GM18526 (cell line): ENCODE measurements at regions not wholly inside any gene's neighbourhood (a gene's known extent, or its start where the extent isn't known, plus 50 kb on each side); places are given as distances from the start of the nearest gene placed in this dataset.

Experiments used
- POLR2A ChIP-seq: IDR thresholded peaks from 3 replicates; pipeline ENCODE4 v1.6.1; 2011; ENCODE audit not compliant: insufficient read length; ENCODE audit errors: extremely low read depth

DNA sequence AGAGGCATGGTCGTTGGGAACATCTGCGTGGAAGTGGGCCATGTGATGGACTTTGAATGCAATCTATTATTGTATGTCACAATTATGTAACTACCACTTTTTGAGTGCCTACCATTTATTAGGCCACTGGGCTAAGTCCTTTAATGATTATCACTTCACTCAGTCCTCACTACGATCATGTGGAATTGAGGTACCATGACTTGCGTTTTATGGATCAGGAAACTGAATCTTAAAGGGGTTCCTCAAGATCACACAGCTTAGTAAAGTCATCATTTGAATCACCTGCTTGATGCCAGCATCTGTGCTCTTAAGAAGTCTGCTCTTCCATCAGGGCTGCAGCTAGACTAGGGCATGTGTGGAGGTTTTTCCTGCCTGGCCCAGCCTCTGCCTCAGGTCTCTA, 136.7 kb downstream of the DAD1 start:
- TF ChIP-seq POLR2A: no peak

DNA sequence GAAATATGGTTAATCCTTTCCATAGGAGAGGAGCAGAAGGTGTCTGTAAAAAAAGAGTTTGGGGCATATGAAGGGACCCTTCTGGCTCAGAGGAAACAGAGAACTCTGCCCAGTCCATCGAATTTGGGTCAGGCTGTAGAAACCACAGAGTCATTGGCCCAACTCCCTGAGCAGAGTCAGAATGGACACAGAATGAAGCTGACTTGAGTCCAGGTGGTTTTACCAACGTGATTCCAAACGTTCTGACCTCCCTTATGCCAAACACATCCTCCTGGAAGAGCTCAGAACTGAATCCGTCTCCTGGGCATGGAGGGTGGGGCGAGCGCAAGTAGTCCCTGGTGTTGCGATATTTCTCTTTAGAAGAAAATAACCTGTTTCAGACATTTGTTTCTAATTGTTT, 138.8 kb downstream of the DAD1 start:
- no peak for TF ChIP-seq POLR2A

DNA sequence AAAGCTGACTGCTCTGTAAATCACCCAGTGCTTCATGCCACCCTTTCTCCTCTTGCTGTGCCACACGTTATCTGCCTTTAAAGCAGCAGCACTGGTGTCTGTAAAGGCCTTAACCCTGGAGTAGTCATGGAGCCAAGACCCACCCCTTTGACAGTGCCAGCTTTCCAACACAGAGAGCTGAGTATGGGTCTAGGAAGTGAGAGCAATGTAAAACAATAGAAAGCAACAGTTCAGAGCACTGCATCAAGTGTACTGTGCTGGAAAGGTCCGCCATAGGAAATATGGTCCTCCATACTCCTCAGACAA, 139.5 kb downstream of the DAD1 start:
- TF ChIP-seq POLR2A: no peak

DNA sequence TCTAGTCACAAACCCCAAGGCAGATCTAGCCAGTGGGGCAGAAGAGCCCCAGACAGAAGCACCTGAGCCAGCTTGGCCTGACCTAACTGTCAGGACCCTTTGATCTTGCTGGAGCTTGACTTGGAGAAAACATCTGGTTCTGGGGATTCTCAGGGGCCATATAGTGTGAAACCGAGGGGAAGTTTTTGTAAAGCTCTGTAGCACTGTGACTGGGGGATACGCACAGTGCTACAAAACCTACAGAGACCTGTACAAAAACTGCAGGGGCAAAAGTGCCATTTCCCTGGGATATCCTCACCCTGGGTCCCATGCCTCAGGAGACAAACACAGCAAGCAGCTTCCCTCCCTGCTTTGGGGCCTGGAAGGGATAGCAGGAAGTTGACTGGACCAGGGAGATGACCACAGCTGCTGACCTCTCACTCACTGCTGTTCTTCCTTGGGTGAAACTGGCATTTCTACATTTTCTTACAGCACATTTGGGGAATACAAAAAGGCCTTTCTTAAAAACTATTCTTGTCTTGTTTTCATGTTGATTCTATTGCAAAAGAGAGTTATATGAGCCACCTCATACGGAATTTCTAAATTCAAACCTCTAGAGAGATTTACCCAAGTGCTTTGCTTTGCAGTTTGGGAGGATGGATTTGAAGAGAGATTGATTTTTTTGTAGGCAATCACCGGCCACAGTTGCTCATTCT, 140.0 kb downstream of the DAD1 start:
- TF ChIP-seq POLR2A: no peak

DNA sequence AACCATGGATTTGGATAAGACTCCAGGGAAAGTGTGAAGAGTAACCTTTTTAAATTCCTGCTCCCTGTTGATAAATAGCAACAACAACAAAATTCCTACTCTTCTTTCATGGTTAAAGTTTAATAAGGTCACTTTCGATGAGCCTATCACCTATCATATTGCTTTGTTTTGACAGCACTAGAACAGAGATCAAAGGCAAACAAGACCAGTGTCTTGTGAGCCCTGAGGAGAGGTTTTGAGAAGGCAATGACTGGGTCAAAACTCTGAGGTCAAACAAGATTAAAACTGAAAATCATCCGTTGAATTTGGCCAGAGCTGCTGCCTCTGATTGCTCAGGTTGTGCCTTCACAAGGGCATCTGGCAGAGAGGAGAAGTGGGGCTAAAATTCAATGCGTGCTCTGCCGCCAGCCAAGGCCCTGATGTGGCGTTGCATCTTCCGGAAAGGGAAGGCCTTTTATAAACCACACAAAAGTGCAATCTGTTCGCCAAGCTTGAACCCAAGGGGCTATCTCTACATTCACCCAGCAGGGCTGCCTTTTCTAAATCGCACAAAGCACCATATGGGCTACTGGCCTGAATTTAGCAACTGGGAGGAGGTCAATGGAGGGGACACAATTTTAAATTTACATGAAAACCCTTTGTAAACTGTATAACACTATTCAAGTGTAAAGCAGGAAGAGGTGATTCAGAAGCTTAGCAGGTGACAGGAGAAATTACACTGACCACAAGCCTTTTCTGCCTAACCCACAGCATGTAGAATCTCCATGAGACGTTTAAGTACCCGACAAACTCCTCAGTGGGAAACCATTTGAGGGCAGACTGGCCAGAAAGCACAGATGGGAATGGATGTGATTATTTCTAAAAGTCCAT, 140.8 kb downstream of the DAD1 start:
- no peak for TF ChIP-seq POLR2A

DNA sequence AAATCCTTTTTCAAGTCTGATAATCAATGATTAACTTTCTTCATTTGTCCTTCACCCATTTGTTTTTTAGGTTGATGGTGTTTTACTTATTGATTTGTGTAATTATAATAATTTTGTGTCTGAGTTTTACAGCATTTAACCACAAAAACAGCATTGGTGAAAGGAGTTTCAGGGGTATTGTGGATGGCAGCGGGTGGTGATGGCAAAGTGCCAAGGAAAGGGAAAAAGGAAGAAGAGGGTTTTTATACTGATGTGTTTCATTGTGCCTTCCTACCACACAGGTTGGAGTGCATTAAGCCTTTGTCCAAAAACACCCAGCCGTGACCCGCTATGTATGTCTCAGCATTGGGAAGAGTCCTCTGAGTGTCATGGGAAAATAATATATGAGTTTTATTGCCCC, 150.3 kb downstream of the DAD1 start:
- TF ChIP-seq POLR2A: no peak

DNA sequence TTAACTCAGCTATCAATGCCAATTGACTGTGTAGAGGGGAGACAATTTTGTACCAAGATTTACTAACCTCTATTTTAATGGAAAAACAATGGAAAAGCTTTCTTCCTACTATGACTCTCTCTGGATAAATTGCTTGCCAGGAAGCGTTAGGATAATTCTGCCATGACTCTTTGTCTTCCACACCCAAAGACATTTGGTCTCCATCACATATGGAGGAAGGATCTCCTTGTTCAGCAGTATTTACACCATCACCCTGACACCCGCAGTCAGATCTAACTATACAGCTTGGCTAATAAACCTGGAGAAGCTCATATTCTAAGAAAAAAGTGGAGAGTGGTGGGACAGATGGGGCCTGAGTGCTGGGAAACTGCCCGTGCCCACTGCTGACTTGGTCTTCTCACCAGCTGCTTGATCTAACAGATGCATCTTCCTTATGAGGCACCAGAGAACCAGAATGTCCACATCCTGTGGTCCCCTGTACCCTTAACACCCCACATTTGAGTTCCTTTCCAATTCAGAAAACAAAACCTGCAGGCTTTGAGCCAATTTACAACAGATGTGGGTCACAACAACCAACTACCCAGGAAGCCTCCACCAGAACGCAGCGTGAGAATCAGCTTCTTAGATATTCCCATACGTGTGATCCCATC, 154.0 kb downstream of the DAD1 start:
- no peak for TF ChIP-seq POLR2A

DNA sequence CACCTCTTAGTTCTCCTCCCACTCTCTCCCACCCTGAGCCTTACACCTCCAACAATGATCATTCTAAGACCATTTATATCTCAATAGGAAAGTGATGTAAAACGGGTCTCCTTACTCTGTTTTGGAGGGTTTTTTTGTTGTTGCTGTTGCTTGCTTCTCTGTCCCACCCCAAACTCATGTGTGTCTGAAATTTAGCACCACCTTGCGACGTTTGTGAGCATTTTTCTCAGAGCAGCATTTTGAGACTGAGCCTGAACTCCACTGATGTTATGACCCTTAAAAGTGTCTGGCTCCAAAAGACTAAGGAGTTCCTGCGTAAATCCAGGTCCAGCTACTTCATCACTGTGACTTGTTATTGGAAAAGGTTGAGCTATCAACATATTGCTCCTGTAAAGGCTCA, 155.0 kb downstream of the DAD1 start:
- no peak for TF ChIP-seq POLR2A

DNA sequence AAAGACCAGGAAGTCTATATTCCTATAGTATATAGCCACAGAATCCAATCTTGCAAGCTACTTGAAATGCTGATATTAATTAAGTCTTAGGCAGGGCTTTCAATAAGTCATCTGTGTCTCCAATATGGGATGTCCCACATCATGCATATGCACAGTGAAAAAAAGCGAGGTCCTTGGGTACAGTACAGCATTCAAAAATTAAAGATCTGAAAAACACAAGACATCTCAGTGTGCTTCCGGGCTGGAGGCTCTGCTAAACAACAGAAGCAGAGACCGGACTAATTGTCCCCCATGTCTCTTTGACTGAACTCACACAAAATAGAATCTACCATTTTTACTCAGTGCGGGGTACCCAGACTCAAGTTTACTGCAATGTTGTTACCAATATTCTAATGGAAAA, 156.0 kb downstream of the DAD1 start:
- TF ChIP-seq POLR2A: no peak

DNA sequence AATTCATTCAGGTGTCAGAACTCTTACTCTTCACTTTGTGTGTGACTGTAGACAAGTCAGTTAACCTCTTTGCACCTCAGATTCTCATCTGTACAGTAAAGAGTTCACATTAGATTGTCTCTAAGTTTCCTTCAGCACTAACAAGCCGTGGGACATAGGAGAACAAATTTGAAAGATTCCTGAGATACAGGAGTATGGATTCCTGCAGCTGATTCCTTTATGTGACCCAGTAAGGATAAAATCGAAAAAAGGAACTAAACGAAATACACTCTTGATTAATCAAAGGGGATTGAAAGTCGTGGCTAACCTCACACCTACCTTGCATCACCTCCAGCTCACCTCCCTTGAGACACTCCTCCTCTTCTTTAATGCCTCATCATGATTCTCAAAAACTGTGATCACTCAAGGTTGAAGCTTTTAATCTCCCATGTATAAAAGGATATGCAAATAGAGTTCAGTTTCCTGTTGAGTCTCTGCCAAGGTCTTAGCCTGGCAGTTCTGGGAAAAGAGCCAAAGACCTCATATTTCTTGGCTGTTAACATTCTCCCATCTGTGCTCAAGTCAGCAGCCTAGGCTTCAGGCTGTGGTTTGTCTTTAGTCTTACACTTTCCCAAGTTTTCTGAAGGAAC, 156.6 kb downstream of the DAD1 start:
- no peak for TF ChIP-seq POLR2A

DNA sequence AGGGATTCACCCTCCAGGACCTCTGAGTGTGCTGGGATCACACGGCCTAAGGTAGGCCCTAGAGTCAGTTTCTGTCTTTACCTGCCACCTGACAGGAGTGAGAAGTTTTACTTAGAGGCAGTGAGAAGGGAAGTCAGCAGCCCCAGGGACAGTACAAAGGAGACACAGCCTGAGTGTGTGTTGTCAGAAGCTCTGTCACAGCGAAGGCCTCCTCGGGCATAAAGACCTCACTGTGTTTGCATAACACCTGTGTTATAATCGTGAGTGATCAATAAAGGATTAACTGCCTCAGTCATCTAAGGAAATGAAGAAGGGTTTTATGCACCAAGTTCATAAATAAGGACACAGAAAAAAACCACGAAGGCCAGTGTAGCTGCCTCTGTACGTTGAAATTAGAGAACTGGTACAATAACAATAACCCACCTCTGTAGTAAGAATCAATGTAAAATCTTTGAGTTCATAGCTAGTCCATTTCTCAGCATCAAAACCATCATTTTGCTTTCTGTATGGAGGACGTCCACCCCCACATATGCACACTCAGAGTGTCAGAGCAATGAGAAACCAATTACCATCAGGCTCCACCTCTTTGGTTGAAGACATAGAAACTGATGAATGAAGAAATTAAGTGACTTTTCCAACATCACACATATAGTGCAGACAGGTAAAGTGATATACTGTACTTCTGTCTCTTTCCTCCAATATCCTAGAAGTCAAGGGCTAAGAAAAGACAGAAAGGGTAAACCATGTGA, 159.3 kb downstream of the DAD1 start:
- no peak for TF ChIP-seq POLR2A

DNA sequence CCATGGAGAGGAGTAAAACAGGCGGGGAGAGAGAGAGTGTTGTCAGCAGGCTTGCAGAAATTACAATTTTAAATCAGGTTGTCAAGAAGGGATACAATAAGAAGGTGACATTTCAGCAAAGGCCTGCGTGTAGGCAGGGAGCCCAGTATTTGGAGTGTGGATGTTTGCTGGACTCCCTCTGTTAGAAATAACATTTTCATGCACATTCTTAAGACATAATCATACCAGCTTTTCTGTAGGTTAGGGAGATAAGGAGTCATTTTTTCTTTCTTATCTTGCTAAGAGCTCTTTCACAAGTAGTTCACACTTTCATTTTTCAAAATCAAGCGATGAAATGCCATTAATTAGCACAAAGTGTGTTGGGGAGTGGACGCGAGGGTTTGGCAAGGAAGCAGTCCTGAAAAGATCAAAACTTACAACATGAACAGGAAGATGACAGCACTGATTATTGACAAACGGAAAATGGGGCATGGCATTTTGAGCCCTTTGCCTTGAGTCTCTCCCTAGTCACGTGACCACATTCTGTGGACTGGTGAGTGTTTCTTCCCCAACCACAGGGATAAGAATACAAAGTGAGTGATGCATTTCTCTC, 160.2 kb downstream of the DAD1 start:
- TF ChIP-seq POLR2A: no peak

DNA sequence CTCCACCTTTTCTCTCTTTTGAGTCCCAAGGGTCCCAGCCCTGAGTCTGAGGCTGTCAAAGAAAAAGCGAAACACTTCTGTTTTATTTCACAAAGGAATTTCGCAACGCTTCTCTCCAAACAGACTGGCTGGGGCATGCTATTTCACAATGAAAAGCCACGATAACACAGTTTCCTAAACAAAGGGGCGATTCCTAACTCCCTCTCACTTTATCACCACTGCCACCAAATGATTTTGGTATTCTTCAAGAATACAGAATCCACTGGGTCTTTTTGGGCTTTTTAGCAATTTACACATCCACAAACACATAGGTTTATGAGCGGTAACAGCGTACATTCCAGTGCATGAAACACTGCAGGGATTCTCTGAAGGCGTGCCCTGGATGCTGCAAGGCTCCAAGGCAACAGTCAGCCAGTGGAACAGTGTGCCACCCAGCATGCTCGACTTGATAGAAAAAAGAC, 161.2 kb downstream of the DAD1 start:
- no peak for TF ChIP-seq POLR2A

DNA sequence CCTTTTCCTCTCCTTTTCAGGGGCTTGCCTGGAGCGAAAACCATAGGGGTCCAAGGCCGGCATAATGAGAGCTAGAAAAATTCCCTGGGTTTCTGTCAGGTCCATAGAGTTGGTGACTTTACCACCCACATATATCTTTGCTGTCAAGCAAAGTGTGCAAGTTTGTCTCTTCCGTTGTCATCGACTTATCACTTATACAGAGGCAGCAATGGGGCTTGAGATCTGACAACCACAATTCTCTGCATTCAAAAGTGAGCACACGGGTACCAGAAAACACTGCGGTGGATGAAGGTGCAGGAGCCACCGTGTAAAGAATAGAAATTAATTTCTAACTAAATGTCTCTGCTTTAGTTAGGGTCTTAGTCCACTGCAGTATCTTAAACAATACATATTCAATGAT, 162.3 kb downstream of the DAD1 start:
- no peak for TF ChIP-seq POLR2A

DNA sequence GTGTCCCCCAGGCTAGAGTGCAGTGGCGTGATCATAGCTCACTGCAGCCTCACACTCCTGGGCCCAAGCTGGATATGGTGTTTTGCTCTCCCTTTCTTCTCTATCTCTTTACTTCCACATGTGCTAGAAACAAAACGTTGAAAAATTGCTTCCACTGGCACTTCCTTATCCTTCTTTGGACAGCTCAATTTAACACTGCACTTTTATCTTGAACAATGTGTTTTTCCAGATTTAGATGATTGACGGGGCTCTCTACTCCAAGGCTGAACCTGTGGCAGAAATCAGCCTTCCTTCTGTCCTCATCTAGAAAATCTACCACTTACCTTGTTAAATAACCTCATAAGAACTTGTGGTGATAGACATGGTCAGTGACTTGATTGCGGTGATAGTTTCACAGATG, 165.1 kb downstream of the DAD1 start:
- no peak for TF ChIP-seq POLR2A
